ENCODE measurements at regions not wholly inside any gene's neighbourhood (a gene's known extent, or its start where the extent isn't known, plus 50 kb on each side); places are given as distances from the start of the nearest gene placed in this dataset.
"Not testable (repeated sequence)": the region's sequence is repeated elsewhere in the genome, so short reads cannot be mapped to it uniquely, and the experiment has no call there.

GRCh38 chr21:18007121-18007520, 188.0 kb upstream of the C21orf91 start:
- Histone ChIP-seq H3K36me3 (no peaks in the 10 kb centered on the region), H3K27me3 (ENCODE audit: low read depth) (no peaks in the 10 kb centered on the region), H3K4me1 (no peaks in the 10 kb centered on the region), H3K27ac (replicated peaks) (no peak overlapping the region), H3K9me3 (replicated peaks) (no peaks in the 10 kb centered on the region), H3K4me3 (no peak overlapping the region)
- no peak for TF ChIP-seq CTCF (IDR thresholded peaks at IDR 0.05; ENCODE audit: borderline replicate concordance)
- intact Hi-C loops (cut with micrococcal nuclease): no loop called here
- DNase-seq: no peak

GRCh38 chr21:18006691-18007090, 187.5 kb upstream of the C21orf91 start:
- Histone ChIP-seq H3K9me3 (replicated peaks) (no peaks in the 10 kb centered on the region), H3K4me3 (no peak overlapping the region), H3K4me1 (no peaks in the 10 kb centered on the region), H3K27me3 (ENCODE audit: low read depth) (no peaks in the 10 kb centered on the region), H3K27ac (replicated peaks) (no peak overlapping the region), H3K36me3 (no peaks in the 10 kb centered on the region)
- DNase-seq: no peak
- TF ChIP-seq CTCF (IDR thresholded peaks at IDR 0.05; ENCODE audit: borderline replicate concordance): no peak
- intact Hi-C loops (cut with micrococcal nuclease): no loop called here

- Histone ChIP-seq H3K27me3 (ENCODE audit: low read depth) (no peaks in the 10 kb centered on the region), H3K36me3 (no peaks in the 10 kb centered on the region), H3K4me1 (peaks cover 3% of the 10 kb centered on the region), H3K9me3 (replicated peaks) (peaks cover 8% of the 10 kb centered on the region), H3K27ac (replicated peaks) (no peak overlapping the region), H3K4me3 (no peak overlapping the region)
- TF ChIP-seq CTCF (IDR thresholded peaks at IDR 0.05; ENCODE audit: borderline replicate concordance): no peak
- DNase-seq: no peak
- intact Hi-C loops (cut with micrococcal nuclease): no loop called here
Observed at GRCh38 chr21:18002393-18002792, 183.2 kb upstream of the C21orf91 start.

GRCh38 chr21:18000981-18001686, 182.0 kb upstream of the C21orf91 start:
- intact Hi-C loops (cut with micrococcal nuclease): no loop called here
- Histone ChIP-seq H3K27me3 (ENCODE audit: low read depth) (no peaks in the 10 kb centered on the region), H3K4me3 (no peak overlapping the region), H3K4me1 (peaks cover 3% of the 10 kb centered on the region), H3K36me3 (no peaks in the 10 kb centered on the region), H3K27ac (replicated peaks) (no peak overlapping the region), H3K9me3 (replicated peaks) (peaks cover 8% of the 10 kb centered on the region)
- no peak for DNase-seq
- no peak for TF ChIP-seq CTCF (IDR thresholded peaks at IDR 0.05; ENCODE audit: borderline replicate concordance)

GRCh38 chr21:17998599-17998998, 179.4 kb upstream of the C21orf91 start:
- H3K27me3 ChIP-seq (ENCODE audit: low read depth); H3K36me3 ChIP-seq; intact Hi-C loops (cut with micrococcal nuclease); H3K4me3 ChIP-seq; H3K4me1 ChIP-seq; H3K27ac ChIP-seq (replicated peaks); DNase-seq: not testable (repeated sequence)
- peaks cover 16% of the 10 kb centered on the region for H3K9me3 ChIP-seq (replicated peaks)

- Histone ChIP-seq H3K4me1 (no peaks in the 10 kb centered on the region), H3K9me3 (replicated peaks) (peaks cover 33% of the 10 kb centered on the region), H3K36me3 (no peaks in the 10 kb centered on the region), H3K27ac (replicated peaks) (no peak overlapping the region), H3K27me3 (ENCODE audit: low read depth) (no peaks in the 10 kb centered on the region), H3K4me3 (no peak overlapping the region)
- no peak for DNase-seq
- intact Hi-C loops (cut with micrococcal nuclease): no loop called here
- TF ChIP-seq CTCF (IDR thresholded peaks at IDR 0.05; ENCODE audit: borderline replicate concordance): no peak
Observed at GRCh38 chr21:17989780-17990179, 170.6 kb upstream of the C21orf91 start.

Measured in left ventricle myocardium inferior (tissue), 1 donor.